Caco-2 (cell line): ENCODE measurements at regions not wholly inside any gene's neighbourhood (a gene's known extent, or its start where the extent isn't known, plus 50 kb on each side); places are given as distances from the start of the nearest gene placed in this dataset.
"Not testable (repeated sequence)": the region's sequence is repeated elsewhere in the genome, so short reads cannot be mapped to it uniquely, and the experiment has no call there.

Experiments
- BruUV-seq: library from RNA; stranded (reverse); fragments of 400-500 nt; replicated peaks from 2 replicates; lab custom pipeline; 2021; lab: Mats Ljungman, UMichigan
- CTCF ChIA-PET: fragments of 300-600 bp; sonication (Branson Sonifier 250); formaldehyde crosslinking; loops from one replicate; lab custom pipeline; 2022; ENCODE audit warnings: antibody characterized with exemption; lab: Charles Lee
- POLR2A ChIA-PET: fragments of 300-600 bp; sonication (Branson Sonifier 250); formaldehyde crosslinking; loops from one replicate; lab custom pipeline; 2022; ENCODE audit warnings: antibody characterized with exemption; lab: Charles Lee
- DNase-seq, 2 experiments: peaks; one replicate each; pipeline versions ENCODE4 v3.0.0 to v3.0.0-alpha.2; 2020 to 2022
- H3K27me3 ChIP-seq: replicated peaks from 2 replicates; pipeline ENCODE4 v1.6.0; 2011; ENCODE audit warnings: low read length; ENCODE audit not compliant: control insufficient read depth, insufficient read depth
- H3K36me3 ChIP-seq: 2 replicates; pipeline ENCODE4 v1.5.1; 2011; ENCODE audit warnings: low read length; ENCODE audit not compliant: control insufficient read depth, insufficient read depth
- H3K4me1 ChIP-seq: fragments of 250-450 bp; sonication (Bioruptor Pico); 2 replicates; pipeline ENCODE4 v1.5.1; 2020; ENCODE audit warnings: mild to moderate bottlenecking
- H3K4me3 ChIP-seq: 2 replicates; pipeline ENCODE4 v1.5.1; 2011; ENCODE audit warnings: low read depth, mild to moderate bottlenecking, control low read depth, low read length
- H3K9me3 ChIP-seq: fragments of 250-450 bp; sonication (Bioruptor Pico); 2 replicates; pipeline ENCODE4 v1.5.1; 2020; ENCODE audit warnings: mild to moderate bottlenecking, moderate library complexity
- H3K27ac Mint-ChIP-seq: one replicate; pipeline ENCODE4 v1.8.0; 2022; ENCODE audit warnings: mixed read lengths; ENCODE audit not compliant: unreplicated experiment
- H3K27me3 Mint-ChIP-seq: one replicate; pipeline ENCODE4 v1.8.0; 2022; ENCODE audit warnings: mixed read lengths; ENCODE audit not compliant: insufficient read depth, unreplicated experiment
- H3K36me3 Mint-ChIP-seq: one replicate; pipeline ENCODE4 v1.8.0; 2022; ENCODE audit warnings: mild to moderate bottlenecking, mixed read lengths; ENCODE audit not compliant: insufficient read depth, unreplicated experiment
- H3K4me1 Mint-ChIP-seq: one replicate; pipeline ENCODE4 v1.8.0; 2022; ENCODE audit warnings: low read depth, mixed read lengths; ENCODE audit not compliant: unreplicated experiment
- H3K4me3 Mint-ChIP-seq: one replicate; pipeline ENCODE4 v1.8.0; 2022; ENCODE audit warnings: mild to moderate bottlenecking, moderate library complexity, mixed read lengths; ENCODE audit not compliant: unreplicated experiment
- H3K9me3 Mint-ChIP-seq: one replicate; pipeline ENCODE4 v1.8.0; 2022; ENCODE audit warnings: mixed read lengths; ENCODE audit not compliant: unreplicated experiment
- intact Hi-C: fragments of 100-400 bp; cut with micrococcal nuclease; formaldehyde crosslinking; loops from one replicate; pipeline ENCODE4 v1.10.0; 2022; ENCODE audit not compliant: unreplicated experiment
- TF ChIP-seq, protein P1 (sequence below), 2 experiments: fragments of 200-600 bp in 1 of 2; IDR thresholded peaks; 1 replicate in 1 of 2; 2 replicates in 1 of 2; pipeline versions ENCODE4 v1.5.1 to v1.8.0; 2011 to 2022; ENCODE audit warnings: antibody characterized with exemption in 1 of 2, control low read depth in 1 of 2, inconsistent platforms in 1 of 2, low read depth in 1 of 2, low read length in 1 of 2, mild to moderate bottlenecking in 1 of 2, moderate library complexity in 1 of 2; ENCODE audit not compliant: insufficient read depth in 1 of 2, severe bottlenecking in 1 of 2, unreplicated experiment in 1 of 2

DNA sequence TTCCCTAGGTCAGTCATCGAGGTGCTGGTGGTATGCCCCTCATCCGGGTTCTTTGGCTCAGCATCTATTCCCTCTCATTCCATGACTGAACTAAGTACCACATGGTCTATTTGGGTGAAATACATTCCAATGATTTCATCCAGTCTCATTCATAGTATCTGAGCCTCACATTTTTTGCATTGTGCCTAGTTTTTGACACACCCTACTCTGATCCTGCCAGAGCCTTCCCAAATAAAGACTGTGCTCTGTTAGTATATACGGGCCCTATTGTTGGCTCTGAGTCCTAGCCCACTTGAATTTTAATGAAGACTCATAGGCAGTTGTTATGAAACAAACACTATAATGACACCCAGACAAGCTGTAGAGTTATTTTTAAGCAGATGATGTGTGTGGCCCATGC lies 740.7 kb downstream of the CETN3 start:
- no peak for DNase-seq
- ChIA-PET POLR2A (no interaction called here), CTCF (no interaction called here)
- no peak overlapping the region for H3K4me3 ChIP-seq
- no peaks in the 10 kb centered on the region for H3K36me3 ChIP-seq
- Mint-ChIP-seq H3K27me3 (peaks cover 2% of the 10 kb centered on the region), H3K4me1 (no peaks in the 10 kb centered on the region), H3K9me3 (peaks cover 17% of the 10 kb centered on the region), H3K27ac (no peak overlapping the region), H3K4me3 (no peak overlapping the region), H3K36me3 (no peaks in the 10 kb centered on the region)
- no peaks in the 10 kb centered on the region for H3K27me3 ChIP-seq
- TF ChIP-seq, protein P1, sequence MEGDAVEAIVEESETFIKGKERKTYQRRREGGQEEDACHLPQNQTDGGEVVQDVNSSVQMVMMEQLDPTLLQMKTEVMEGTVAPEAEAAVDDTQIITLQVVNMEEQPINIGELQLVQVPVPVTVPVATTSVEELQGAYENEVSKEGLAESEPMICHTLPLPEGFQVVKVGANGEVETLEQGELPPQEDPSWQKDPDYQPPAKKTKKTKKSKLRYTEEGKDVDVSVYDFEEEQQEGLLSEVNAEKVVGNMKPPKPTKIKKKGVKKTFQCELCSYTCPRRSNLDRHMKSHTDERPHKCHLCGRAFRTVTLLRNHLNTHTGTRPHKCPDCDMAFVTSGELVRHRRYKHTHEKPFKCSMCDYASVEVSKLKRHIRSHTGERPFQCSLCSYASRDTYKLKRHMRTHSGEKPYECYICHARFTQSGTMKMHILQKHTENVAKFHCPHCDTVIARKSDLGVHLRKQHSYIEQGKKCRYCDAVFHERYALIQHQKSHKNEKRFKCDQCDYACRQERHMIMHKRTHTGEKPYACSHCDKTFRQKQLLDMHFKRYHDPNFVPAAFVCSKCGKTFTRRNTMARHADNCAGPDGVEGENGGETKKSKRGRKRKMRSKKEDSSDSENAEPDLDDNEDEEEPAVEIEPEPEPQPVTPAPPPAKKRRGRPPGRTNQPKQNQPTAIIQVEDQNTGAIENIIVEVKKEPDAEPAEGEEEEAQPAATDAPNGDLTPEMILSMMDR (IDR thresholded peaks at IDR 0.05; ENCODE audit: insufficient read depth in 1 of 2, low read depth in 1 of 2, low read length in 1 of 2, severe bottlenecking in 1 of 2, unreplicated experiment in 1 of 2) = no peak
- BruUV-seq = no TSS peak
- intact Hi-C loops = no loop called here
- H3K9me3 ChIP-seq = 0 out of 2 replicates have a peak, but pooled peaks cover 5% of the 10 kb centered on the region
- H3K4me1 ChIP-seq = no peaks in the 10 kb centered on the region

DNA sequence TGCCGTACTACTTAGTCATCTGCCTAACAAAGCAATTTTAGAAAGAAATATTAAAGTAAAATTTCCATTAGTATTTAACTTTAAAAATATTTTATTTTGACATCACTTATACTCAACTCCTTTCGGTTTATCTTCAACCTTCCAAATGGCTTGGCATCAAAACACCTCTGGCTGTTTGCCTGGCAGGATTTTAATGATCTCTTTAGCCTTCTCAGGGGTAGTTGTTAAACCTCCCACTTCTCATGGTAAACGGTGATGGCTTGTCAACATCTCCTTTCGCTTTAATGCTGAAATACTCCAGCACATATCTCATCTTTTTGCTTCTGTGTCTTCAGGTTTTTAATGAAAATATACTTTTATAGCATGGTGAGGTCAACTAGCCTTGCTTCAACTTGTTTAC lies 747.1 kb downstream of the CETN3 start:
- H3K36me3 Mint-ChIP-seq = no peaks in the 10 kb centered on the region
- BruUV-seq = no TSS peak

DNA sequence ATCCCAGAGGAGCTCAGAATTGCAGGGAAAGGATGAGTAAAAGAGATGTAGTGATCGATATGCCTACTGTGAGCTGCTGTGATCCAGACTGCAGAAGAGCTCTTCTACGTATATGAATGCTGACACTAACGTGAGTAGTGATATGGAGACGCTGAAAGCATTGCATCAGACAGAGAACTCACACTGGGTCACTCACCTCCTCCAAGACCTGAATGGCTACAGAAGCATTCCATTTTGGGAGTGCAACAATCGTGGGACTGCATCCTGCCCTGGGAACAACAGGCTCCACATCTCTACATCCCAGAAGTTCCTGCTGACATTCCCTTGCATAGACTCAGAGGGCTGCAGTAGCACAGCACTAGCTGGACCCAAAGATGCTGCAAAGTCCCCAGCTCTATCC lies 755.9 kb upstream of the MEF2C start:
- CTCF ChIA-PET = no interaction called here

More for the DNA sequence above, 747.1 kb downstream of the CETN3 start:
- no peak overlapping the region for H3K27ac Mint-ChIP-seq
- intact Hi-C loops = no loop called here
- 0 out of 2 replicates have a peak, but pooled peaks cover 5% of the 10 kb centered on the region for H3K9me3 ChIP-seq
- no peak overlapping the region for H3K4me3 Mint-ChIP-seq
- TF ChIP-seq, protein P1 (IDR thresholded peaks at IDR 0.05; ENCODE audit: insufficient read depth in 1 of 2, low read depth in 1 of 2, low read length in 1 of 2, severe bottlenecking in 1 of 2, unreplicated experiment in 1 of 2) = no peak
- no peaks in the 10 kb centered on the region for H3K4me1 ChIP-seq
- no peaks in the 10 kb centered on the region for H3K27me3 ChIP-seq
- no peak overlapping the region for H3K4me3 ChIP-seq
- no peaks in the 10 kb centered on the region for H3K27me3 Mint-ChIP-seq
- no peaks in the 10 kb centered on the region for H3K36me3 ChIP-seq
- ChIA-PET CTCF (no interaction called here), POLR2A (no interaction called here)
- no peaks in the 10 kb centered on the region for H3K4me1 Mint-ChIP-seq
- DNase-seq = no peak
- H3K9me3 Mint-ChIP-seq = peaks cover 17% of the 10 kb centered on the region

DNA sequence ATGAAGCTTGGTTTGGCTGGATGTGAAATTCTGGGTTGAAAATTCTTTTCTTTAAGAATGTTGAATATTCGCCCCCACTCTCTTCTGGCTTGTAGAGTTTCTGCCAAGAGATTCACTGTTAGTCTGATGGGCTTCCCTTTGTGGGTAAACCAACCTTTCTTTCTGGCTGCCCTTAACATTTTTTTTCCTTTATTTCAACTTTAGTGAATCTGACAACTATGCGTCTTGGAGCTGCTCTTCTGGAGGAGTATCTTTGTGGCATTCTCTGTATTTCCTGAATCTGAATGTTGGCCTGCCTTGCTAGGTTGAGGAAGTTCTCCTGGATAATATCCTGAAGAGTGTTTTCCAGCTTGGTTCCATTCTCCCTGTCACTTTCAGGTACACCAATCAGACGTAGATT lies 751.2 kb upstream of the MEF2C start:
- DNase-seq, H3K4me1 ChIP-seq, H3K27me3 ChIP-seq, H3K4me1 Mint-ChIP-seq, H3K27ac Mint-ChIP-seq, POLR2A ChIA-PET, H3K36me3 ChIP-seq, BruUV-seq, H3K27me3 Mint-ChIP-seq, CTCF ChIA-PET, H3K4me3 ChIP-seq, intact Hi-C loops, H3K36me3 Mint-ChIP-seq, H3K9me3 ChIP-seq, H3K4me3 Mint-ChIP-seq: not testable (repeated sequence)
- peaks cover 10% of the 10 kb centered on the region for H3K9me3 Mint-ChIP-seq

More for the DNA sequence above, 755.9 kb upstream of the MEF2C start:
- no peaks in the 10 kb centered on the region for H3K36me3 ChIP-seq
- Mint-ChIP-seq H3K9me3 (no peaks in the 10 kb centered on the region), H3K4me1 (no peaks in the 10 kb centered on the region), H3K27me3 (no peaks in the 10 kb centered on the region), H3K27ac (no peak overlapping the region), H3K36me3 (no peaks in the 10 kb centered on the region), H3K4me3 (no peak overlapping the region)
- no peaks in the 10 kb centered on the region for H3K9me3 ChIP-seq
- POLR2A ChIA-PET = no interaction called here
- H3K4me1 ChIP-seq = no peaks in the 10 kb centered on the region
- DNase-seq = no peak
- intact Hi-C loops = no loop called here
- TF ChIP-seq, protein P1 (IDR thresholded peaks at IDR 0.05; ENCODE audit: insufficient read depth in 1 of 2, low read depth in 1 of 2, low read length in 1 of 2, severe bottlenecking in 1 of 2, unreplicated experiment in 1 of 2) = no peak
- BruUV-seq = no TSS peak
- H3K4me3 ChIP-seq = no peak overlapping the region
- H3K27me3 ChIP-seq = no peaks in the 10 kb centered on the region

DNA sequence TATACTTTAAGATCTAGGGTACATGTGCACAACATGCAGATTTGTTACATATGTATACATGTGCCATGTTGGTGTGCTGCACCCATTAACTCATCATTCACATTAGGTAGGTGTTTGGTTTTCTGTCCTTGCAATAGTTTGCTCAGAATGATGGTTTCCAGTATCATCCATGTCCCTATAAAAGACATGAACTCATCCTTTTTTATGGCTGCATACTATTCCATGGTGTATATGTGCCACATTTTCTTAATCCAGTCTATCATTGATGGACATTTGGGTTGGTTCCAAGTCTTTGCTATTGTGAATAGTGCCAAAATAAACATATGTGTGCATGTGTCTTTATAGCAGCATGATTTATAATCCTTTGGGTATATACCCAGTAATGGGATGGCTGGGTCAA lies 747.1 kb upstream of the MEF2C start:
- H3K27me3 Mint-ChIP-seq, H3K27ac Mint-ChIP-seq, BruUV-seq, H3K27me3 ChIP-seq, H3K36me3 ChIP-seq, intact Hi-C loops, H3K4me3 ChIP-seq, H3K4me1 ChIP-seq, POLR2A ChIA-PET, H3K4me3 Mint-ChIP-seq, DNase-seq, H3K4me1 Mint-ChIP-seq, CTCF ChIA-PET, H3K36me3 Mint-ChIP-seq: not testable (repeated sequence)
- H3K9me3 Mint-ChIP-seq = peaks cover 19% of the 10 kb centered on the region
- peaks cover 11% of the 10 kb centered on the region for H3K9me3 ChIP-seq
